ENCODE measurements at regions not wholly inside any gene's neighbourhood (a gene's known extent, or its start where the extent isn't known, plus 50 kb on each side); places are given as distances from the start of the nearest gene placed in this dataset.

- TF ChIP-seq USF1 (IDR thresholded peaks at IDR 0.05), result no peak
- no peak for TF ChIP-seq EP300 (IDR thresholded peaks at IDR 0.05; ENCODE audit: borderline replicate concordance)
- TF ChIP-seq TEAD4 (IDR thresholded peaks at IDR 0.05), result no peak
- TF ChIP-seq CREB1 (IDR thresholded peaks at IDR 0.05; ENCODE audit: low read depth), result no peak
- no peak for TF ChIP-seq ZBTB7A (IDR thresholded peaks at IDR 0.05; ENCODE audit: low read depth)
- no peak for TF ChIP-seq CEBPB (IDR thresholded peaks at IDR 0.05)
- no peak for TF ChIP-seq YY1 (IDR thresholded peaks at IDR 0.05; ENCODE audit: low read depth)
Observed at GRCh38 chr10:6787718-6788117, 207.6 kb upstream of the PRKCQ start.

GRCh38 chr10:6787091-6787490, 207.0 kb upstream of the PRKCQ start:
- TF ChIP-seq EGR1 (IDR thresholded peaks at IDR 0.05), result no peak
- no peak for TF ChIP-seq NFIC (IDR thresholded peaks at IDR 0.05)
- TF ChIP-seq CREB1 (IDR thresholded peaks at IDR 0.05; ENCODE audit: low read depth), result no peak
- no peak for TF ChIP-seq TCF12 (IDR thresholded peaks at IDR 0.05; ENCODE audit: low read depth)
- TF ChIP-seq TAF1 (IDR thresholded peaks at IDR 0.05; ENCODE audit: low read depth), result no peak
- TF ChIP-seq ZBTB7A (IDR thresholded peaks at IDR 0.05; ENCODE audit: low read depth), result no peak
- TF ChIP-seq EP300 (IDR thresholded peaks at IDR 0.05; ENCODE audit: borderline replicate concordance), result no peak
- no peak for TF ChIP-seq YY1 (IDR thresholded peaks at IDR 0.05; ENCODE audit: low read depth)
- no peak for TF ChIP-seq TEAD4 (IDR thresholded peaks at IDR 0.05)
- no peak for TF ChIP-seq FOXM1 (IDR thresholded peaks at IDR 0.05; ENCODE audit: borderline replicate concordance, low read depth)
- TF ChIP-seq MAX (IDR thresholded peaks at IDR 0.05), result no peak
- TF ChIP-seq, protein P1, sequence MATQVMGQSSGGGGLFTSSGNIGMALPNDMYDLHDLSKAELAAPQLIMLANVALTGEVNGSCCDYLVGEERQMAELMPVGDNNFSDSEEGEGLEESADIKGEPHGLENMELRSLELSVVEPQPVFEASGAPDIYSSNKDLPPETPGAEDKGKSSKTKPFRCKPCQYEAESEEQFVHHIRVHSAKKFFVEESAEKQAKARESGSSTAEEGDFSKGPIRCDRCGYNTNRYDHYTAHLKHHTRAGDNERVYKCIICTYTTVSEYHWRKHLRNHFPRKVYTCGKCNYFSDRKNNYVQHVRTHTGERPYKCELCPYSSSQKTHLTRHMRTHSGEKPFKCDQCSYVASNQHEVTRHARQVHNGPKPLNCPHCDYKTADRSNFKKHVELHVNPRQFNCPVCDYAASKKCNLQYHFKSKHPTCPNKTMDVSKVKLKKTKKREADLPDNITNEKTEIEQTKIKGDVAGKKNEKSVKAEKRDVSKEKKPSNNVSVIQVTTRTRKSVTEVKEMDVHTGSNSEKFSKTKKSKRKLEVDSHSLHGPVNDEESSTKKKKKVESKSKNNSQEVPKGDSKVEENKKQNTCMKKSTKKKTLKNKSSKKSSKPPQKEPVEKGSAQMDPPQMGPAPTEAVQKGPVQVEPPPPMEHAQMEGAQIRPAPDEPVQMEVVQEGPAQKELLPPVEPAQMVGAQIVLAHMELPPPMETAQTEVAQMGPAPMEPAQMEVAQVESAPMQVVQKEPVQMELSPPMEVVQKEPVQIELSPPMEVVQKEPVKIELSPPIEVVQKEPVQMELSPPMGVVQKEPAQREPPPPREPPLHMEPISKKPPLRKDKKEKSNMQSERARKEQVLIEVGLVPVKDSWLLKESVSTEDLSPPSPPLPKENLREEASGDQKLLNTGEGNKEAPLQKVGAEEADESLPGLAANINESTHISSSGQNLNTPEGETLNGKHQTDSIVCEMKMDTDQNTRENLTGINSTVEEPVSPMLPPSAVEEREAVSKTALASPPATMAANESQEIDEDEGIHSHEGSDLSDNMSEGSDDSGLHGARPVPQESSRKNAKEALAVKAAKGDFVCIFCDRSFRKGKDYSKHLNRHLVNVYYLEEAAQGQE (IDR thresholded peaks at IDR 0.05; ENCODE audit: low read depth), result no peak
- TF ChIP-seq CEBPB (IDR thresholded peaks at IDR 0.05), result no peak
- no peak for TF ChIP-seq USF1 (IDR thresholded peaks at IDR 0.05)
- TF ChIP-seq RAD21 (IDR thresholded peaks at IDR 0.05; ENCODE audit: low read depth), result no peak

GRCh38 chr10:6786579-6787031, 206.5 kb upstream of the PRKCQ start:
- TF ChIP-seq NFIC (IDR thresholded peaks at IDR 0.05) (no peak), RAD21 (IDR thresholded peaks at IDR 0.05; ENCODE audit: low read depth) (peak; percentile 23; the same call in 1 of the 2 replicates), FOXM1 (IDR thresholded peaks at IDR 0.05; ENCODE audit: borderline replicate concordance, low read depth) (no peak), EGR1 (IDR thresholded peaks at IDR 0.05) (no peak)

DNA sequence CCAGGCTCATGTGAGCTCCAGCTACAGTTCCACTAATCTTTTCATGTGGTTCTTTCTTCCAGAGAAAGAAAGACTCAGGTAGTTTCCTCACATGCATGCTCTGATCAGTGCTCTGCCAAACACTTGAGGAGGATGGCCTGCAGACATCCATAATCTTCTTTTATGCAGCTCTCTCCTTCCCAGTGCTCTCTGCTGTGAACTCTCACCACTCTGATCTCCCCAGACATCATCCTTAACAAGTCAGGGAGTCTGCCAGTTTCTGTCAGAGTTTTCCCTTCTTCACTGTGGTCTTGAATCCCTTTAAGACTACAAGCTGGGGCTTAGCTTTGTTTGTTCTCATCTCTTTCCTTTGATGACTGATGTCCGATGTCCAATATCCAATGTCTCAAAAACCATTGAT, 203.4 kb upstream of the PRKCQ start:
- TF ChIP-seq, protein P1 (IDR thresholded peaks at IDR 0.05; ENCODE audit: low read depth), result no peak
- TF ChIP-seq USF1 (IDR thresholded peaks at IDR 0.05) (no peak), CEBPB (IDR thresholded peaks at IDR 0.05) (no peak), TCF12 (IDR thresholded peaks at IDR 0.05; ENCODE audit: low read depth) (no peak), EGR1 (IDR thresholded peaks at IDR 0.05) (no peak), MAX (IDR thresholded peaks at IDR 0.05) (no peak), EP300 (IDR thresholded peaks at IDR 0.05; ENCODE audit: borderline replicate concordance) (no peak), CREB1 (IDR thresholded peaks at IDR 0.05; ENCODE audit: low read depth) (no peak), YY1 (IDR thresholded peaks at IDR 0.05; ENCODE audit: low read depth) (no peak), RAD21 (IDR thresholded peaks at IDR 0.05; ENCODE audit: low read depth) (no peak), FOXM1 (IDR thresholded peaks at IDR 0.05; ENCODE audit: borderline replicate concordance, low read depth) (no peak), NFIC (IDR thresholded peaks at IDR 0.05) (no peak), TEAD4 (IDR thresholded peaks at IDR 0.05) (no peak), ZBTB7A (IDR thresholded peaks at IDR 0.05; ENCODE audit: low read depth) (no peak), TAF1 (IDR thresholded peaks at IDR 0.05; ENCODE audit: low read depth) (no peak)

GRCh38 chr10:6782378-6782777, 202.3 kb upstream of the PRKCQ start:
- no peak for TF ChIP-seq FOXM1 (IDR thresholded peaks at IDR 0.05; ENCODE audit: borderline replicate concordance, low read depth)

DNA sequence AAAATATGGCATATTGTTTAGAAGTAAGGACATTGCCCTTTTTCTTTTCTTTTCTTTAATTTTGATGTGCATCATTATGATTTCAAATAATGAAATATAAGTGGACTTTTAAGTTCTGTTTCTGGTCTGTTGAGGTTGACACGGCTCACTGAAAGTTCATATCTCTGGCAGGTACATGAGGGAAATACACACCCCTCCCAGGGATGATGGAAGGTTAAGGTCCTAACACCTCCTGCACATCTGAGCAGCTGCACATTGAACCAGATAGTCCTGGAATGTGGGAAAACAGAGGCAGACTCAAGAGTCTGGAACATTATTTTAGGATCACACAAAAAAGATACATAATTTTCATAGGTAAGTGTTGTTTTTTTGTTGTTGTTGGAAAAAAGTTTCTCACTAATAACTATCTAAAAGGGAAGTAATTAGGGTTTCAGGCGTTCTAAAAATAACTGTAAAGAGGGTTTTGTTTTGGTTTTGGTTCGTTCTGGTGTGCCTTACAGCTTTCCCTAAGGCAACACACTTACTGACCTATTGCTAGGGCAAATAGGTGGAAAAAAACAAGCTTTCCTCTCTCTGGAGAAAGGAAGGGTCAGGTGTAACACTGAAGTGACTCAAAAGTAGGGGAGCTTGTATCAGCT, 201.2 kb upstream of the PRKCQ start:
- TF ChIP-seq TAF1 (IDR thresholded peaks at IDR 0.05; ENCODE audit: low read depth) (no peak), TCF12 (IDR thresholded peaks at IDR 0.05; ENCODE audit: low read depth) (no peak), EGR1 (IDR thresholded peaks at IDR 0.05) (no peak), CEBPB (IDR thresholded peaks at IDR 0.05) (no peak), ZBTB7A (IDR thresholded peaks at IDR 0.05; ENCODE audit: low read depth) (no peak), TEAD4 (IDR thresholded peaks at IDR 0.05) (no peak)

Measured in Ishikawa (cell line).